Loucy (cell line): ENCODE measurements at regions not wholly inside any gene's neighbourhood (a gene's known extent, or its start where the extent isn't known, plus 50 kb on each side); places are given as distances from the start of the nearest gene placed in this dataset.

Experiments
- H2AFZ ChIP-seq: fragments of 200-600 bp; sonication (generic); 2 replicates; pipeline ENCODE4 v1.6.0; 2016; ENCODE audit warnings: antibody characterized with exemption, mild to moderate bottlenecking, low read length, moderate library complexity
- H3F3A ChIP-seq: fragments of 200-600 bp; 2 replicates; pipeline ENCODE4 v1.6.0; 2016; ENCODE audit warnings: antibody characterized with exemption, low read depth, mild to moderate bottlenecking
- H3K27me3 ChIP-seq: fragments of 200-600 bp; sonication (generic); 2 replicates; pipeline ENCODE4 v1.6.1; 2014; ENCODE audit warnings: low read length, mild to moderate bottlenecking; ENCODE audit not compliant: insufficient read depth, poor library complexity, severe bottlenecking
- H3K36me3 ChIP-seq: fragments of 200-600 bp; sonication (generic); 2 replicates; pipeline ENCODE4 v1.6.1; 2016; ENCODE audit warnings: low read length; ENCODE audit not compliant: insufficient read depth
- H3K4me1 ChIP-seq: fragments of 200-600 bp; sonication (generic); 2 replicates; pipeline ENCODE4 v1.5.1; 2014; ENCODE audit warnings: low read length, mild to moderate bottlenecking; ENCODE audit not compliant: insufficient read depth, poor library complexity, severe bottlenecking
- H3K4me2 ChIP-seq: fragments of 200-600 bp; sonication (generic); 2 replicates; pipeline ENCODE4 v1.6.0; 2014; ENCODE audit warnings: antibody characterized with exemption, low read length, low read depth, mild to moderate bottlenecking; ENCODE audit not compliant: poor library complexity, severe bottlenecking
- H3K4me3 ChIP-seq: fragments of 200-600 bp; sonication (generic); 2 replicates; pipeline ENCODE4 v1.5.1; 2014; ENCODE audit warnings: low read length, mild to moderate bottlenecking, mixed read lengths; ENCODE audit not compliant: poor library complexity, severe bottlenecking
- H3K79me2 ChIP-seq: fragments of 200-600 bp; sonication (generic); 2 replicates; pipeline ENCODE4 v1.6.1; 2014; ENCODE audit warnings: low read length; ENCODE audit not compliant: insufficient read depth
- H3K9ac ChIP-seq: fragments of 200-600 bp; sonication (generic); 2 replicates; pipeline ENCODE4 v1.6.0; 2014; ENCODE audit warnings: mild to moderate bottlenecking, low read depth, low read length, moderate library complexity; ENCODE audit not compliant: poor library complexity, severe bottlenecking
- H3K9me2 ChIP-seq: fragments of 200-600 bp; sonication (generic); replicated peaks from 2 replicates; pipeline ENCODE4 v1.6.1; 2016; ENCODE audit warnings: low read depth, low read length, mixed read lengths
- H3K9me3 ChIP-seq: fragments of 200-600 bp; sonication (generic); 2 replicates; pipeline ENCODE4 v1.6.1; 2014; ENCODE audit warnings: mild to moderate bottlenecking, antibody characterized with exemption, low read length, low read depth; ENCODE audit not compliant: insufficient read depth
- H4K20me1 ChIP-seq: fragments of 200-600 bp; sonication (generic); 2 replicates; pipeline ENCODE4 v1.6.0; 2014; ENCODE audit warnings: antibody characterized with exemption, low read length, mild to moderate bottlenecking; ENCODE audit not compliant: insufficient read depth, poor library complexity, severe bottlenecking
- CTCF ChIP-seq: fragments of 200-600 bp; sonication (generic); conservative IDR thresholded peaks from 2 replicates; pipeline ENCODE4 v1.5.1; 2014; ENCODE audit warnings: mild to moderate bottlenecking, antibody characterized with exemption, low read length
- EZH2phosphoT487 ChIP-seq: fragments of 200-600 bp; IDR thresholded peaks from 2 replicates; pipeline ENCODE4 v1.6.1; 2018; ENCODE audit warnings: antibody characterized with exemption, mild to moderate bottlenecking, moderate library complexity, borderline replicate concordance

DNA sequence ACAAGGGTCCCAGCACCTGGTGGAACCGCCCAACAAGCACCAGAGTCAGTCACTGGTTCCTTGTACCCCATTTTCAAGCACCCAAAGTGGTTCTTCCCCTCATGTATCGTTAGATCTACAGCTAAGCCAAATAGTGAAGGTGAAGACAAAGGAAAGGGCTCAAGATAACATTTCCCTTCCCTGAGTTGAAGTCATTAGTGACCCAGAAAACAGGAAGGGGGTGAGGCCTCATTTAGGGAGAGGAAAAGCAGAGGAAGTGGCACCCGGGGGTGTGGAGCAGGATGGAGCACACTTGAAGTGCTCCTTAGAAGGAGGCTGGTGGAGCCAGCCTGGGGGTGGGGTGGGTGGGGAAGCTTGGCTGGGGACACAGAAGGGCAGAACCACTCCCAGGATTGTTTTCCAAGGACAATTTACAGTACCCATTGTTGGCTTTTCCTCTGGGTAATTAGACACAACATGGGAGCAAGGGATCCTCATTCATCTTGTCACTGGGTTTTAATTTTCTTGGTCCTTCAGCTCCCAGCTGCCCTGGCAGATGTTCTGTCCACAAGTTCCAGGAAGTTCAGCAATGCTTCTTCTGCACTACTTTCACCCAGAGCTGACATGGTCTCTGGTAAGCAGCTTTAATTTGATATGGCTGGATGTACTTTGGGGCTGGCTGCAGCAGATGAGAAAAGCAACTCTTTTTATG, 73.3 kb upstream of the CD93 start:
- H3K9ac ChIP-seq = peak overlapping the region; percentile 44
- H3K27me3 ChIP-seq = no peaks in the 10 kb centered on the region
- no peak overlapping the region for H3K4me3 ChIP-seq
- no peaks in the 10 kb centered on the region for H3K79me2 ChIP-seq
- H3K36me3 ChIP-seq = no peaks in the 10 kb centered on the region
- H3F3A ChIP-seq = 0 out of 2 replicates have a peak, but pooled peaks cover 5% of the 10 kb centered on the region
- H4K20me1 ChIP-seq = no peaks in the 10 kb centered on the region
- H3K9me2 ChIP-seq = no peaks in the 10 kb centered on the region
- H3K4me1 ChIP-seq = peaks cover 42% of the 10 kb centered on the region
- H3K4me2 ChIP-seq = peak overlapping the region; percentile 59
- H3K9me3 ChIP-seq = no peaks in the 10 kb centered on the region
- TF ChIP-seq EZH2phosphoT487 (no peak), CTCF (no peak)
- H2AFZ ChIP-seq = peak overlapping the region; percentile 53

DNA sequence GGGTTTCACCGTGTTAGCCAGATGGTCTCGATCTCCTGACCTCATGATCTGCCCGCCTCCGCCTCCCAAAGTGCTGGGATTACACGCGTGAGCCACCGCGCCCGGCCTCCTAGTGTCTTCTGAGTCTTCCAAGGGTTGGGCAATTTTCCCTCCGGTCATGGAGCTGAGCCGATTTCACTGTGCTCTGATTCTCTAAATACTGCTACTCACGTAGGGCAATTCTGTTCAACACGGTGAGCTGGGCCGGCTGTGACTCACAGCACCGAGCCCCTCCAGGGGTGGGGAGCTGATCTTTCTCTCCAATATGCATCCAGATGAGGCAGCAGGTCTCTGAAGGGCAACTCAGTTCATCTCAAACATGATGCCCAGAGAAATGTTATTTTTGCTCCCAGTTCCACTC, 71.6 kb upstream of the CD93 start:
- H3K36me3 ChIP-seq = no peaks in the 10 kb centered on the region
- H3K9ac ChIP-seq = no peak overlapping the region
- no peak overlapping the region for H3K4me2 ChIP-seq
- no peak overlapping the region for H2AFZ ChIP-seq
- H3F3A ChIP-seq = 0 out of 2 replicates have a peak, but pooled peaks cover 5% of the 10 kb centered on the region
- H4K20me1 ChIP-seq = no peaks in the 10 kb centered on the region
- H3K4me1 ChIP-seq = peaks cover 59% of the 10 kb centered on the region
- TF ChIP-seq EZH2phosphoT487 (no peak), CTCF (no peak)
- no peaks in the 10 kb centered on the region for H3K27me3 ChIP-seq
- H3K9me2 ChIP-seq = no peaks in the 10 kb centered on the region
- no peaks in the 10 kb centered on the region for H3K9me3 ChIP-seq
- no peaks in the 10 kb centered on the region for H3K79me2 ChIP-seq
- no peak overlapping the region for H3K4me3 ChIP-seq

- Histone ChIP-seq H3K9me3 (no peaks in the 10 kb centered on the region), H3F3A (0 out of 2 replicates have a peak, but pooled peaks cover 5% of the 10 kb centered on the region), H3K36me3 (no peaks in the 10 kb centered on the region), H3K9ac (no peak overlapping the region), H3K4me3 (no peak overlapping the region), H3K4me1 (peaks cover 66% of the 10 kb centered on the region), H2AFZ (no peak overlapping the region), H3K27me3 (no peaks in the 10 kb centered on the region), H3K79me2 (no peaks in the 10 kb centered on the region), H3K4me2 (no peak overlapping the region), H4K20me1 (no peaks in the 10 kb centered on the region), H3K9me2 (no peaks in the 10 kb centered on the region)
- no peak for TF ChIP-seq EZH2phosphoT487
- TF ChIP-seq CTCF = no peak
These were observed 70.8 kb upstream of the CD93 start for GRCh38 chr20:23156842-23157423.
